ENCODE measurements at regions not wholly inside any gene's neighbourhood (a gene's known extent, or its start where the extent isn't known, plus 50 kb on each side); places are given as distances from the start of the nearest gene placed in this dataset.

GRCh38 chr16:54748611-54749190 is 182.0 kb upstream of the IRX5 start:
- TF ChIP-seq, protein P1, sequence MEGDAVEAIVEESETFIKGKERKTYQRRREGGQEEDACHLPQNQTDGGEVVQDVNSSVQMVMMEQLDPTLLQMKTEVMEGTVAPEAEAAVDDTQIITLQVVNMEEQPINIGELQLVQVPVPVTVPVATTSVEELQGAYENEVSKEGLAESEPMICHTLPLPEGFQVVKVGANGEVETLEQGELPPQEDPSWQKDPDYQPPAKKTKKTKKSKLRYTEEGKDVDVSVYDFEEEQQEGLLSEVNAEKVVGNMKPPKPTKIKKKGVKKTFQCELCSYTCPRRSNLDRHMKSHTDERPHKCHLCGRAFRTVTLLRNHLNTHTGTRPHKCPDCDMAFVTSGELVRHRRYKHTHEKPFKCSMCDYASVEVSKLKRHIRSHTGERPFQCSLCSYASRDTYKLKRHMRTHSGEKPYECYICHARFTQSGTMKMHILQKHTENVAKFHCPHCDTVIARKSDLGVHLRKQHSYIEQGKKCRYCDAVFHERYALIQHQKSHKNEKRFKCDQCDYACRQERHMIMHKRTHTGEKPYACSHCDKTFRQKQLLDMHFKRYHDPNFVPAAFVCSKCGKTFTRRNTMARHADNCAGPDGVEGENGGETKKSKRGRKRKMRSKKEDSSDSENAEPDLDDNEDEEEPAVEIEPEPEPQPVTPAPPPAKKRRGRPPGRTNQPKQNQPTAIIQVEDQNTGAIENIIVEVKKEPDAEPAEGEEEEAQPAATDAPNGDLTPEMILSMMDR (conservative IDR thresholded peaks at IDR 0.05 in 1 of 2, IDR thresholded peaks at IDR 0.05 in 1 of 2; ENCODE audit: extremely low read depth in 1 of 2, insufficient read depth in 1 of 2, low read depth in 1 of 2, low read length in 2 of 2), result no peak
- TF ChIP-seq EZH2 (IDR thresholded peaks at IDR 0.05; ENCODE audit: borderline replicate concordance, low read length), result no peak
